ENCODE measurements at regions not wholly inside any gene's neighbourhood (a gene's known extent, or its start where the extent isn't known, plus 50 kb on each side); places are given as distances from the start of the nearest gene placed in this dataset.

- TF ChIP-seq POLR2A (IDR thresholded peaks at IDR 0.05; ENCODE audit: low read depth, low read length) (no peak), CTCF (conservative IDR thresholded peaks at IDR 0.05; ENCODE audit: low read depth, low read length) (no peak)
Measured at GRCh38 chr16:85335584-85336491, 223.6 kb upstream of the CIBAR2 start.

Measured in IMR-90 (cell line).